ENCODE measurements at regions not wholly inside any gene's neighbourhood (a gene's known extent, or its start where the extent isn't known, plus 50 kb on each side); places are given as distances from the start of the nearest gene placed in this dataset.

DNA sequence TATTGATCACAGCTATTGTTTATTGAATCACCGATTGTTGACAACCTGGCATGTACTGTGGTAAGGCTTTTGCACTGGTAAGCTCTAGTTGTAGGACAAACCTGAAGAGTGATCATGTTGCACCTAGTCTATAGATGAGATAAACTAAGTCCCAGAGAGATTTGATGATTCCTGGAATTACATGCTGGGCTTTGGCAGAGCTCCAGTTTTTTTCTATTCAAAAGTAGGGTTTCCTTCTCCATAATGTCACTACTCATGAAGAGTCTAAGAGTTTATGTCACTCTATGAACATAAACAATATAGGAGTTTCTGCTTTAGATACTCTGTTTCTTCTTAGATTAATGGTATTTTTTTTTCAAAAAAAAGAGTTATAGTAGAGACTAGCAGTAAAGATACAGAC is 72.0 kb downstream of the BMP4 start:
- ChIA-PET POLR2A (no interaction called here), CTCF (no interaction called here)
- DNase-seq (ENCODE audit: low read depth, low spot score): no peak
- TF ChIP-seq, protein P1, sequence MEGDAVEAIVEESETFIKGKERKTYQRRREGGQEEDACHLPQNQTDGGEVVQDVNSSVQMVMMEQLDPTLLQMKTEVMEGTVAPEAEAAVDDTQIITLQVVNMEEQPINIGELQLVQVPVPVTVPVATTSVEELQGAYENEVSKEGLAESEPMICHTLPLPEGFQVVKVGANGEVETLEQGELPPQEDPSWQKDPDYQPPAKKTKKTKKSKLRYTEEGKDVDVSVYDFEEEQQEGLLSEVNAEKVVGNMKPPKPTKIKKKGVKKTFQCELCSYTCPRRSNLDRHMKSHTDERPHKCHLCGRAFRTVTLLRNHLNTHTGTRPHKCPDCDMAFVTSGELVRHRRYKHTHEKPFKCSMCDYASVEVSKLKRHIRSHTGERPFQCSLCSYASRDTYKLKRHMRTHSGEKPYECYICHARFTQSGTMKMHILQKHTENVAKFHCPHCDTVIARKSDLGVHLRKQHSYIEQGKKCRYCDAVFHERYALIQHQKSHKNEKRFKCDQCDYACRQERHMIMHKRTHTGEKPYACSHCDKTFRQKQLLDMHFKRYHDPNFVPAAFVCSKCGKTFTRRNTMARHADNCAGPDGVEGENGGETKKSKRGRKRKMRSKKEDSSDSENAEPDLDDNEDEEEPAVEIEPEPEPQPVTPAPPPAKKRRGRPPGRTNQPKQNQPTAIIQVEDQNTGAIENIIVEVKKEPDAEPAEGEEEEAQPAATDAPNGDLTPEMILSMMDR (IDR thresholded peaks at IDR 0.05; ENCODE audit: insufficient read depth, low read length, missing control alignments): no peak
- no peak overlapping the region for H3K4me3 ChIP-seq (ENCODE audit: low read depth, low read length)

DNA sequence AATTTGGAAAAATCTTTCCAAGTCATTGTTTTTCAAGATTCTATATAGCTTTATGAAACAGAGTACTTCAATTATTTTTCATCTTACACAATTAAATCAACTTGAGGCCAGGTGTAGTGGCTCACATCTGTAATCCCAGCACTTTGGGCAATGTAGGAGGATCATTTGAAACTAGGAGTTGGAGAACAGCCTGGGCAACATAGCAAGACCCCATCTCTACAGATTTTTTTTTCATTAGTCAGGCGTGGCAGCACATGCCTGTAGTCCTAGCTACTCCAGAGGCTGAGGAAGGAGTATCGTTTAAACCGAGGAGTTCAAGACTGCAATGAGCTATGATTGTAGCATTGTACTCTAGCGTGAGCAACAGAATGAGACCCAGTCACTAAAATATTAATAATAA is 72.9 kb downstream of the BMP4 start:
- TF ChIP-seq, protein P1 (IDR thresholded peaks at IDR 0.05; ENCODE audit: insufficient read depth, low read length, missing control alignments): no peak
- POLR2A ChIA-PET: no interaction called here

DNA sequence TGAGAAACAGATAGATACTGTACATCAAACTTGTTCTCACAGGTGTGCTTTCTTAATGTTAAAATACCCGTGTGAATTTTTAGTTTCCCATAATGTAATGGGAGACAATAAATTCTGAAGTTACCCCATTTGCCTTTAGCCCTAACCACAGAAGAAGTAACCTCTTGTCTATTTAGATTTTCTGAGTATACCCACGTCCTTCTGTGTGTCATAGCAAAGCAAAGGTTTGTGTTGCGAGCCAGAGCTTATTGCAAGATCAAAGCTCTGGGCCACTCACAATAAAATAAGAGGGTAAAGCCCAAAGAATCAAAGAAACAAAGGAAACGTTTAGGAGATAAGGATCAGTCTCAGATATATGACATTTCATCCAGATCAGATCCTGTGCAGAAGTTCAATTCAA is 73.9 kb downstream of the BMP4 start:
- H3K4me3 ChIP-seq (ENCODE audit: low read depth, low read length): no peak overlapping the region
- TF ChIP-seq, protein P1 (IDR thresholded peaks at IDR 0.05; ENCODE audit: insufficient read depth, low read length, missing control alignments): no peak
- ChIA-PET POLR2A (no interaction called here), CTCF (no interaction called here)
- no peak for DNase-seq (ENCODE audit: low read depth, low spot score)

More for the DNA sequence above, 72.9 kb downstream of the BMP4 start:
- CTCF ChIA-PET: no interaction called here
- no peak overlapping the region for H3K4me3 ChIP-seq (ENCODE audit: low read depth, low read length)
- no peak for DNase-seq (ENCODE audit: low read depth, low spot score)

DNA sequence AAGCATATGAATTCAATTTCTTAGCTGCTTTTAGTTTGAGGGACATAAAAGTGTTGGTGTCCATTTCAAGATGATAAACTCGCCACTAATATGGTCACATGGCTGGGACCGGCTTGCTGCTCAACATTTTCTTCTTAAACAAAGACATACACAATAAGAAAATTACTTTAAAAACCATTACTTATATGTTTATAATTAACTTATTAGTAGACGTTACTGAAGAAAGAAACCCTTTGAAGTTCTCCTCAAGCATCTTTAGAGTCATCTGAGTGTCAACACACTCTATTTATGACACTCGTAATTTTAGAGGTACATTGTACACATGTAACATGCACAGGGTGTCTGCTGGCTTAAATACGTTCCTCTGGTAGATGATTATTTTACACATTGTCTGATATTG is 74.7 kb downstream of the BMP4 start:
- no peak overlapping the region for H3K4me3 ChIP-seq (ENCODE audit: low read depth, low read length)
- TF ChIP-seq, protein P1 (IDR thresholded peaks at IDR 0.05; ENCODE audit: insufficient read depth, low read length, missing control alignments): no peak
- CTCF ChIA-PET: no interaction called here
- POLR2A ChIA-PET: no interaction called here
- DNase-seq (ENCODE audit: low read depth, low spot score): no peak

DNA sequence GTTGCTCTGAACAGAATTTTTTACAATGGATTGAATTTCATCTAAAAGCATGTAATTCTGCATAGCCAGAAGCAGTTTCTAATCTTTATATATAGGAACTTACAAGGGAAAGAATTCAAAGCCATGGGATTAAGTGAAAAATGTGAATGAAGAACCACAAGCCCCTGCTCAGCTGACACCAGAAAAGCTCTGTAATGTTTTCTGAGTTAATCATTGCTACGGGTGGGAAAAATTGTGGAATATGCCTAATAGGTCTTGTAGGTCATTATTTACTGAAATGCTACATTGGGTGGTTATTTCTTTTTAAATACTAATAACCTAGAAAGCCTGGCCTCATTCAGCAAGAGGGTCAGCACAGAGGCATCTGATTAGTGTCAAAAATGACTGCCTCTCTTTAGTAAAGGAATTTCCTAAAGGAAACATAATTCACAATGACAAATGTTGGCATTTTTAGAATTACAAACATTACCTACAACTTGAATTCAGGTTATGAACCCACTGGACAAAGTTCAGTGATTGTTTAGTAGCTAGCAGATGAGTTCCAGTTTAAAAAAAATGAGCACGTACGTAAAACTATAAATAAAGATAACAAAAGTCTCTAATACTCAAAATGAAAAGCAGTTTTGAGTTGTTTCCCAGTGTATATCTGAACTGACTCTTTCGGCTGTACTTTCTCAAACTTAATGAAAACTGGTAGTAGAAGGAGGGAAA is 75.3 kb downstream of the BMP4 start:
- TF ChIP-seq, protein P1 (IDR thresholded peaks at IDR 0.05; ENCODE audit: insufficient read depth, low read length, missing control alignments): no peak
- DNase-seq (ENCODE audit: low read depth, low spot score): peak; percentile 40
- CTCF ChIA-PET: interaction anchor here (0.6 kb wide), 1 partner anchor 342 kb away, joined by 3 read pairs; no protein-coding TSS in a partner anchor
- POLR2A ChIA-PET: no interaction called here
- H3K4me3 ChIP-seq (ENCODE audit: low read depth, low read length): no peak overlapping the region

DNA sequence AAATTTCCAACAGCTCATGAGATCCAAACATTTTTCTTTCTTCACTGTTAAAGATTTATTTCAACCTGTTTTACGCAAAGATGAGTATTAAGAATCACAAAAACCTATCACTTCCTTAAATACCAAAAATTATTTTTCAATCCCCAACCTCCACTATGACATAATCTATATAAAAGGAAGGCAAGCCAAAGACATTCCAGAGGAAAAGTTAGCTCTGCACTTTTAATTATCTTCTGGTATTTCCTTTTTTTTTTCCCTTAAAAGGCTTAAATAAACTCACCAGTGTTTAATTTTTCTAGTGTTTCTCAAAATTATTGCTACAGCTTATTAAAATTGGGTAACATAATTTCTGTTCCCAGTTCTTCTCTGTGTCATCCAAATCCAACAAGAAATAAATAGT is 75.9 kb downstream of the BMP4 start:
- TF ChIP-seq, protein P1 (IDR thresholded peaks at IDR 0.05; ENCODE audit: insufficient read depth, low read length, missing control alignments): no peak
- no peak overlapping the region for H3K4me3 ChIP-seq (ENCODE audit: low read depth, low read length)
- ChIA-PET CTCF (interaction anchor here (0.6 kb wide), 1 partner anchor 342 kb away, joined by 3 read pairs; no protein-coding TSS in a partner anchor), POLR2A (no interaction called here)
- DNase-seq (ENCODE audit: low read depth, low spot score): no peak
